Thyroid gland (tissue), 4 donors: ENCODE measurements at regions not wholly inside any gene's neighbourhood (a gene's known extent, or its start where the extent isn't known, plus 50 kb on each side); places are given as distances from the start of the nearest gene placed in this dataset.
A peak's percentile ranks its signal among the peaks of the same experiment; 100 is the strongest.

Experiments used
- CTCF ChIP-seq, 6 experiments: fragments of 200-600 bp in 3 of 6; fragments of 450-650 bp in 3 of 6; sonication (generic) in 3 of 6; IDR thresholded peaks; one replicate each; pipeline ENCODE4 v1.5.1; 2016 to 2019; ENCODE audit warnings: antibody characterized with exemption in 6 of 6, mild to moderate bottlenecking in 2 of 6, inconsistent platforms in 1 of 6, moderate library complexity in 1 of 6
- POLR2A ChIP-seq, 2 donors: fragments of 450-650 bp; IDR thresholded peaks; one replicate each; pipeline ENCODE4 v1.6.1; 2017; ENCODE audit warnings: antibody characterized with exemption in 2 of 2, mild to moderate bottlenecking in 2 of 2, moderate library complexity in 1 of 2

GRCh38 chr2:138373993-138374408 lies 127.6 kb upstream of the SPOPL start:
- TF ChIP-seq CTCF (IDR thresholded peaks at IDR 0.05) (peak in 4 of 6 experiments; percentile 28 to 61 (median 50)), POLR2A (IDR thresholded peaks at IDR 0.05) (no peak)
